Dedifferentiated amniotic fluid mesenchymal stem cell (primary cell): ENCODE measurements at regions not wholly inside any gene's neighbourhood (a gene's known extent, or its start where the extent isn't known, plus 50 kb on each side); places are given as distances from the start of the nearest gene placed in this dataset.
A peak's percentile ranks its signal among the peaks of the same experiment; 100 is the strongest.

Source experiments
- DNase-seq: peaks from one replicate; pipeline ENCODE4 v3.0.0-alpha.2; 2016; ENCODE audit errors: extremely low spot score

DNA sequence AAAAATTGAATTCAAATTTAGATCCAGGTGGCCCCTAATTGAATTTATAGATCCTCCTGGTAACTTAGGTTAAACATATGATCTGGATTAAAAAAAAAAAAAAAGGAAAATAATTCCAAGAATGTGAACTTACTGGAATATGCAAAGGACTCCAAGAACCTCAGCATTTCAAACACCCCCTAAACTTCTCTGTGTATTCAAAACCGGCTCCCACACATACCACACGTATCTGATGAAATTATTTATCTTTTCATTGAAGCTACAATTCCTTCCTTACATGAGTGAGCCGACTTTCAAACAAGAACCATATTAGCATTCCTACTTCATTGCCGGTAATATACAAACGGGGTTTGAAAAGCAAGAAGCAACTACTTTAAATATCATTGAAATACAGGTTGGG lies 61.4 kb upstream of the FMN2 start:
- DNase-seq, result no peak

DNA sequence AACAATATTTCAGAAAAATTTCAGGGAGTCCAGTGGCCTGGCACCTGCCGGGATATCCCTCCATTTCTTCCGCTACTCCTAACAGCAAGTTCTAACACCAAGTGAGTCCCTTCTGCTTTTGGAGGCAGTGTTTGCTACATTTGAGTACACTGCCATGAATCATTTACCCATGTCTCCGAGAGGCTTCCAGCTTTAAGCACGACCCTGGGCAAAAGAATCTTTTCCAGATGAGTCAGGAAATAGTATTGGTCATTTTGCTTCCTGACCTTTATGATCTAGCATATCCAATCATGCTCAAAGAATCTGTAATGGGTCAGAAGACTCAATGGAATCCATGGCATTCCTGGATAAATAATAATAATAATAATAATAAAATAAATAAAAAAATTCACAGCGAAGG lies 60.7 kb upstream of the FMN2 start:
- peak; percentile 81 for DNase-seq

DNA sequence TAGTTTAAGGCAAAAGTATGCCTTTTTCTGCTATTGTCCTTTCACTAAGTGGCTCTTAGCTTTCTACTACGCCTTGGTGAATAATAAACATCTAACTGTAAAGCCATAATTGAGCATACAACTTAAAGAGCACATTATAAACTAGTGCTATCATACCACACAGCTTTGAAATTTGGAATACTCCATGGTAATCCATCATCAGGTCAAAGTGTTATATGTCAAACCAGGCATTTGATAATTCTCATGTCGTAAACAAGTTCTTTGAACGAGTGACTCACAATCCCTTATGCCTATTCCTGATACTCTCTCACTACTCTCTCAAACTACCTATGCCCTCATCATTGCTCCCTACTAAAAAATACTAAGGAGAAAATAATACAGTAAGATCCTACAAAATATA lies 60.3 kb upstream of the FMN2 start:
- DNase-seq, result peak; percentile 21

DNA sequence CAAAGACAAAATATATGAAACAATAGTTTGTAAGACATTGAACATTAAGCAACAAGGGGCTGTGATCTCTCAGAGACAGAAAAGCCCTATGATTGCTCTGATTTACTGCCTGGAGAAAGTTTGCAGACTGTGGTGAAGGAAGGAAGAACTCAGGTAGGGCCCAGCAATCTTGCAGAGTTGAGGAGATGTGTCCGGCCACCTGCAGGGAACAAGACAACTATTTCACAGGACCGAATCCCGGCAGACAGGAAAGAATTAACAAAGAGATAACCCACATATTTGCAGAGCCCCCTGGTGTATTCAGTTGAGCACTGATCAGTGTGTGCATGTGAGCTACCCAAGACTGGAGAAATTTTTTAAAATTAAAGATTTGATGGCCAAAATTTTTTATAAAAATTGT lies 58.3 kb upstream of the FMN2 start:
- no peak for DNase-seq

DNA sequence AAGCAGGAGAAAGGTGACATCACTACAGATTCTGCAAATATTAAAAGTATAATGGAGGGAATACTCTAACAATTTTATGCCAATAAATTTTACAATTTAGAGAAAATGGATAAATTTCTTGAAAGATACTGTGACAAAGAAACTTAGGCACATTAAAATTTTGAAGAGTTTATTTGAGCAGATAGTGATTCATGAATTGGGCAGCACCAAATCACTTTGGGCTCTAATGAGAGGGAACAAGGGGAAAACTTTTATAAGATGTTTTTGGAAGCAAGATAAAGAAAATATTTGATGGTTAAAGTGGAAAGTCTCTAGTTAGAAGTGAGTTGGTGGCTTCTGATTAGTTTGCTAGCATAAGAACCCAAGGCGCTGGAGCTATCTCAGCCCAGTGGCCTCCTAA lies 55.2 kb upstream of the FMN2 start:
- DNase-seq, result no peak
